Panc1 (cell line): ENCODE measurements at regions not wholly inside any gene's neighbourhood (a gene's known extent, or its start where the extent isn't known, plus 50 kb on each side); places are given as distances from the start of the nearest gene placed in this dataset.
A peak's percentile ranks its signal among the peaks of the same experiment; 100 is the strongest.

Source experiments
- ATAC-seq: fragments of 200-7000 bp; cut with Tn5 transposase; 2 replicates; pipeline ENCODE4 v1.9.1; 2020; ENCODE audit warnings: mild to moderate bottlenecking, moderate library complexity
- BruUV-seq: library from RNA; stranded (reverse); fragments of 400-500 nt; replicated peaks from 2 replicates; lab custom pipeline; 2021; lab: Mats Ljungman, UMichigan
- CTCF ChIA-PET: fragments of 300-600 bp; sonication (Branson Sonifier 250); formaldehyde crosslinking; loops from one replicate; lab custom pipeline; 2022; ENCODE audit warnings: antibody characterized with exemption; lab: Charles Lee
- POLR2A ChIA-PET: fragments of 300-600 bp; sonication (Branson Sonifier 250); formaldehyde crosslinking; loops from one replicate; lab custom pipeline; 2022; ENCODE audit warnings: antibody characterized with exemption; lab: Charles Lee
- DNase-seq: peaks from one replicate; pipeline ENCODE4 v3.0.0-alpha.2; 2010; ENCODE audit warnings: low read depth, low spot score
- H3K27ac ChIP-seq: 2 replicates; pipeline ENCODE4 v1.5.1; 2011; ENCODE audit warnings: mild to moderate bottlenecking, low read length, inconsistent platforms
- H3K27me3 ChIP-seq: fragments of 200-500 bp; sonication (Bioruptor generic); 2 replicates; pipeline ENCODE4 v1.6.0; 2014; ENCODE audit warnings: low read length, inconsistent platforms; ENCODE audit not compliant: control insufficient read depth, insufficient read depth
- H3K36me3 ChIP-seq: fragments of 200-500 bp; sonication (Bioruptor generic); 2 replicates; pipeline ENCODE4 v1.5.1; 2014; ENCODE audit warnings: inconsistent platforms, mild to moderate bottlenecking, low read length, moderate library complexity; ENCODE audit not compliant: control insufficient read depth, insufficient read depth
- H3K4me1 ChIP-seq: 2 replicates; pipeline ENCODE4 v1.5.1; 2011; ENCODE audit warnings: inconsistent platforms, mild to moderate bottlenecking, low read length, moderate library complexity; ENCODE audit not compliant: control insufficient read depth, insufficient read depth
- H3K4me3 ChIP-seq, 2 experiments: 2 replicates each; pipeline ENCODE4 v1.5.1; 2011 to 2012; ENCODE audit warnings: low read depth in 2 of 2, low read length in 2 of 2, mild to moderate bottlenecking in 2 of 2, inconsistent platforms in 1 of 2, moderate library complexity in 1 of 2
- H3K9me3 ChIP-seq: fragments of 200-500 bp; sonication (Bioruptor generic); 2 replicates; pipeline ENCODE4 v1.5.1; 2014; ENCODE audit warnings: low read depth, mild to moderate bottlenecking, inconsistent platforms, low read length, moderate library complexity; ENCODE audit not compliant: control insufficient read depth, insufficient read depth
- POLR2AphosphoS5 ChIP-seq: IDR thresholded peaks from 2 replicates; pipeline ENCODE4 v1.6.1; 2012; ENCODE audit warnings: mild to moderate bottlenecking, low read depth, low read length, moderate library complexity
- SIN3A ChIP-seq: IDR thresholded peaks from 2 replicates; pipeline ENCODE4 v1.6.1; 2012; ENCODE audit warnings: low read depth, mild to moderate bottlenecking, low read length, moderate library complexity, borderline replicate concordance; ENCODE audit not compliant: insufficient read depth
- TCF7L2 ChIP-seq: IDR thresholded peaks from 2 replicates; pipeline ENCODE4 v1.6.1; 2011; ENCODE audit warnings: mild to moderate bottlenecking, low read depth, low read length, inconsistent platforms
- in situ Hi-C: cut with HindIII; loops from 2 replicates; pipeline ENCODE4 v1.10.0; 2016; ENCODE audit warnings: low sequenced_read_pairs, low pct_unique_long_range_greater_than_20kb
- intact Hi-C: fragments of 100-400 bp; cut with micrococcal nuclease; formaldehyde crosslinking; loops from one replicate; pipeline ENCODE4 v1.10.0; 2022; ENCODE audit not compliant: unreplicated experiment
- TF ChIP-seq, protein P1 (sequence below): fragments of 450-650 bp; IDR thresholded peaks from 2 replicates; pipeline ENCODE4 v1.5.1; 2017; ENCODE audit warnings: mild to moderate bottlenecking
- TF ChIP-seq, protein P2 (sequence below), 2 experiments: IDR thresholded peaks; 2 replicates each; pipeline ENCODE4 v1.6.1; 2011 to 2012; ENCODE audit warnings: low read depth in 2 of 2, control low read depth in 1 of 2, low read length in 1 of 2, mild to moderate bottlenecking in 1 of 2, moderate library complexity in 1 of 2; ENCODE audit not compliant: insufficient read depth in 1 of 2

DNA sequence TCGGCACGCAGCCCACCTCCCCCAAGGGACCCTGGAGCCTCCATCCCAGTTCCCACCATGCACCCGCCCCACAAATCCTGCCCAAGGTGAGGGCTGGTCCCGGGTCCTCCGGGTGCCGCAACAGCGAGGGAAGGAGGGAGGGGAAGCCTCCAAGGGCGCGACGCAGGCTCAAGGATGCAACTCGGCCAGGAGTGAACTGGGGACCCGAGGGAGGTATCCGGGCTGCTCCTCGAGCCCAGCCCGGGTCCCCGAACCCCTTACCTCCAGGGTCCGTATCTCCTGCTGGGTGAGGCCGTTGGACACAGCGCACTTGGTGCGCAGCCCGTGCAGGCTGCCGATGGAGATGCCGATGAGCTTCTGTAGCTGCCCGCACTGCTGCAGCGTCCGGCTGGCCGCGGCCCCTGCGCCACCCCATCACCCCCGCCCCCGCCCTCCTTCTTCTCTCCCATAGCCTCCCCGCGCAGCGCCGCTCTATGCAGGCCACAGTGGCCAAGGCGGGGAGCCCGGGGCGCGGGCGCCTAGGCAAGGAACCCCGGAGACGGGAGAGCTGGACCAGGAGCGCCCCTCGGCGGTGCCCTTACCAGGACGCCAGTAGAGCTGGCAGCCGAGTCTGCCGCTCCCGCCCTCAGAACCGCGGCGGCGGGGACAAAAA, 124.1 kb downstream of the ANKRD30BL start:
- intact Hi-C loops: no loop called here
- CTCF ChIA-PET: no interaction called here
- H3K4me1 ChIP-seq: no peaks in the 10 kb centered on the region
- no peaks in the 10 kb centered on the region for H3K36me3 ChIP-seq
- DNase-seq: no peak
- ATAC-seq: peak; percentile 51; the same call in 1 of the 2 replicates
- in situ Hi-C loops: no loop called here
- peaks cover 8% of the 10 kb centered on the region for H3K27me3 ChIP-seq
- no peaks in the 10 kb centered on the region for H3K9me3 ChIP-seq
- POLR2A ChIA-PET: no interaction called here
- TF ChIP-seq TCF7L2: no peak
- TF ChIP-seq, protein P1, sequence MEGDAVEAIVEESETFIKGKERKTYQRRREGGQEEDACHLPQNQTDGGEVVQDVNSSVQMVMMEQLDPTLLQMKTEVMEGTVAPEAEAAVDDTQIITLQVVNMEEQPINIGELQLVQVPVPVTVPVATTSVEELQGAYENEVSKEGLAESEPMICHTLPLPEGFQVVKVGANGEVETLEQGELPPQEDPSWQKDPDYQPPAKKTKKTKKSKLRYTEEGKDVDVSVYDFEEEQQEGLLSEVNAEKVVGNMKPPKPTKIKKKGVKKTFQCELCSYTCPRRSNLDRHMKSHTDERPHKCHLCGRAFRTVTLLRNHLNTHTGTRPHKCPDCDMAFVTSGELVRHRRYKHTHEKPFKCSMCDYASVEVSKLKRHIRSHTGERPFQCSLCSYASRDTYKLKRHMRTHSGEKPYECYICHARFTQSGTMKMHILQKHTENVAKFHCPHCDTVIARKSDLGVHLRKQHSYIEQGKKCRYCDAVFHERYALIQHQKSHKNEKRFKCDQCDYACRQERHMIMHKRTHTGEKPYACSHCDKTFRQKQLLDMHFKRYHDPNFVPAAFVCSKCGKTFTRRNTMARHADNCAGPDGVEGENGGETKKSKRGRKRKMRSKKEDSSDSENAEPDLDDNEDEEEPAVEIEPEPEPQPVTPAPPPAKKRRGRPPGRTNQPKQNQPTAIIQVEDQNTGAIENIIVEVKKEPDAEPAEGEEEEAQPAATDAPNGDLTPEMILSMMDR: peak; percentile 18; the same call in 1 of the 2 replicates
- peak overlapping the region; percentile 42 for H3K4me3 ChIP-seq
- no peak overlapping the region for H3K27ac ChIP-seq
- no TSS peak for BruUV-seq

DNA sequence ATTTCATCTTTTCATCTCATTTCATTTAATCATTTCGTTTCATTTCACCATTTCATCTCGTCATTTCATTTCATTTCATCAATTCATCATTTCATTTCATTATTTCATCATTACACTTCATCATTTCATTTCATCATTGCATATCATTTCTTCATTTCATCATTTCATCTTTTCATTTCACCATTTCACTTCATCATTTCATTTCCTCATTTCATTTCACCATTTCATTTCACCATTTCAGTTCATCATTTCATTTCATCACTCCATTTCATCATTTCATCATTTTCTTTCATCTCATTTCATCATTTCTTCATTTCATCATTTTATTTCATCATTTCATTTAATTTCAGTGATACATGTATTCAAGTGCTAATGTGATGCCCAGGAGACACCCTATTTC, 127.1 kb downstream of the ANKRD30BL start:
- Histone ChIP-seq H3K27me3 (peaks cover 8% of the 10 kb centered on the region), H3K27ac (no peak overlapping the region), H3K9me3 (no peaks in the 10 kb centered on the region), H3K4me3 (no peak overlapping the region), H3K36me3 (no peaks in the 10 kb centered on the region), H3K4me1 (no peaks in the 10 kb centered on the region)
- ChIA-PET POLR2A (no interaction called here), CTCF (no interaction called here)
- DNase-seq: no peak
- TF ChIP-seq, protein P1: no peak
- TF ChIP-seq, protein P2, sequence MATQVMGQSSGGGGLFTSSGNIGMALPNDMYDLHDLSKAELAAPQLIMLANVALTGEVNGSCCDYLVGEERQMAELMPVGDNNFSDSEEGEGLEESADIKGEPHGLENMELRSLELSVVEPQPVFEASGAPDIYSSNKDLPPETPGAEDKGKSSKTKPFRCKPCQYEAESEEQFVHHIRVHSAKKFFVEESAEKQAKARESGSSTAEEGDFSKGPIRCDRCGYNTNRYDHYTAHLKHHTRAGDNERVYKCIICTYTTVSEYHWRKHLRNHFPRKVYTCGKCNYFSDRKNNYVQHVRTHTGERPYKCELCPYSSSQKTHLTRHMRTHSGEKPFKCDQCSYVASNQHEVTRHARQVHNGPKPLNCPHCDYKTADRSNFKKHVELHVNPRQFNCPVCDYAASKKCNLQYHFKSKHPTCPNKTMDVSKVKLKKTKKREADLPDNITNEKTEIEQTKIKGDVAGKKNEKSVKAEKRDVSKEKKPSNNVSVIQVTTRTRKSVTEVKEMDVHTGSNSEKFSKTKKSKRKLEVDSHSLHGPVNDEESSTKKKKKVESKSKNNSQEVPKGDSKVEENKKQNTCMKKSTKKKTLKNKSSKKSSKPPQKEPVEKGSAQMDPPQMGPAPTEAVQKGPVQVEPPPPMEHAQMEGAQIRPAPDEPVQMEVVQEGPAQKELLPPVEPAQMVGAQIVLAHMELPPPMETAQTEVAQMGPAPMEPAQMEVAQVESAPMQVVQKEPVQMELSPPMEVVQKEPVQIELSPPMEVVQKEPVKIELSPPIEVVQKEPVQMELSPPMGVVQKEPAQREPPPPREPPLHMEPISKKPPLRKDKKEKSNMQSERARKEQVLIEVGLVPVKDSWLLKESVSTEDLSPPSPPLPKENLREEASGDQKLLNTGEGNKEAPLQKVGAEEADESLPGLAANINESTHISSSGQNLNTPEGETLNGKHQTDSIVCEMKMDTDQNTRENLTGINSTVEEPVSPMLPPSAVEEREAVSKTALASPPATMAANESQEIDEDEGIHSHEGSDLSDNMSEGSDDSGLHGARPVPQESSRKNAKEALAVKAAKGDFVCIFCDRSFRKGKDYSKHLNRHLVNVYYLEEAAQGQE (IDR thresholded peaks at IDR 0.05; ENCODE audit: insufficient read depth in 1 of 2, low read depth in 2 of 2, low read length in 1 of 2): no peak
- TF ChIP-seq TCF7L2 (no peak), SIN3A (no peak), POLR2AphosphoS5 (no peak)
- no TSS peak for BruUV-seq
- no peak for ATAC-seq
- intact Hi-C loops: no loop called here
- in situ Hi-C loops: no loop called here
